IPS-15b (cell line): ENCODE measurements at regions not wholly inside any gene's neighbourhood (a gene's known extent, or its start where the extent isn't known, plus 50 kb on each side); places are given as distances from the start of the nearest gene placed in this dataset.

Experiments
- H3K27me3 ChIP-seq: one replicate; pipeline ENCODE4 v1.6.1; 2013; ENCODE audit warnings: low read length; ENCODE audit not compliant: control insufficient read depth, insufficient read depth
- H3K36me3 ChIP-seq: one replicate; pipeline ENCODE4 v1.6.1; 2013; ENCODE audit warnings: low read length; ENCODE audit not compliant: control insufficient read depth, insufficient read depth
- H3K4me1 ChIP-seq: one replicate; pipeline ENCODE4 v1.6.1; 2013; ENCODE audit warnings: mild to moderate bottlenecking, low read length; ENCODE audit not compliant: control insufficient read depth, insufficient read depth
- H3K4me3 ChIP-seq: one replicate; pipeline ENCODE4 v1.5.1; 2013; ENCODE audit warnings: low read depth, low read length
- H3K9ac ChIP-seq: one replicate; pipeline ENCODE4 v1.6.1; 2013; ENCODE audit warnings: low read depth, mild to moderate bottlenecking, low read length
- H3K9me3 ChIP-seq: one replicate; pipeline ENCODE4 v1.6.1; 2013; ENCODE audit warnings: mild to moderate bottlenecking, low read length; ENCODE audit not compliant: control insufficient read depth, insufficient read depth

GRCh38 chr1:56400526-56400925 is 178.8 kb downstream of the PLPP3 start:
- Histone ChIP-seq H3K4me1 (no peaks in the 10 kb centered on the region), H3K36me3 (no peaks in the 10 kb centered on the region), H3K9ac (no peak overlapping the region), H3K9me3 (no peaks in the 10 kb centered on the region), H3K27me3 (no peaks in the 10 kb centered on the region), H3K4me3 (no peak overlapping the region)

- no peak overlapping the region for H3K4me3 ChIP-seq
- H3K9me3 ChIP-seq, result no peaks in the 10 kb centered on the region
- H3K9ac ChIP-seq, result no peak overlapping the region
- no peaks in the 10 kb centered on the region for H3K36me3 ChIP-seq
- H3K4me1 ChIP-seq, result no peaks in the 10 kb centered on the region
- no peaks in the 10 kb centered on the region for H3K27me3 ChIP-seq
These were observed 179.6 kb downstream of the PLPP3 start for GRCh38 chr1:56399795-56400194.

GRCh38 chr1:56399326-56399725 is 180.0 kb downstream of the PLPP3 start:
- Histone ChIP-seq H3K9me3 (no peaks in the 10 kb centered on the region), H3K4me1 (no peaks in the 10 kb centered on the region), H3K27me3 (no peaks in the 10 kb centered on the region), H3K9ac (no peak overlapping the region), H3K4me3 (no peak overlapping the region), H3K36me3 (no peaks in the 10 kb centered on the region)

- Histone ChIP-seq H3K27me3 (no peaks in the 10 kb centered on the region), H3K4me3 (no peak overlapping the region), H3K36me3 (no peaks in the 10 kb centered on the region), H3K4me1 (no peaks in the 10 kb centered on the region), H3K9ac (no peak overlapping the region), H3K9me3 (no peaks in the 10 kb centered on the region)
These were observed 181.5 kb downstream of the PLPP3 start for GRCh38 chr1:56397811-56398231.

GRCh38 chr1:56397409-56397808 is 182.0 kb downstream of the PLPP3 start:
- Histone ChIP-seq H3K9me3 (no peaks in the 10 kb centered on the region), H3K9ac (no peak overlapping the region), H3K36me3 (no peaks in the 10 kb centered on the region), H3K4me1 (no peaks in the 10 kb centered on the region), H3K4me3 (no peak overlapping the region), H3K27me3 (no peaks in the 10 kb centered on the region)

GRCh38 chr1:56396581-56396980 is 182.8 kb downstream of the PLPP3 start:
- Histone ChIP-seq H3K27me3 (no peaks in the 10 kb centered on the region), H3K4me1 (no peaks in the 10 kb centered on the region), H3K4me3 (no peak overlapping the region), H3K9ac (no peak overlapping the region), H3K9me3 (no peaks in the 10 kb centered on the region), H3K36me3 (no peaks in the 10 kb centered on the region)

- Histone ChIP-seq H3K9me3 (no peaks in the 10 kb centered on the region), H3K36me3 (no peaks in the 10 kb centered on the region), H3K9ac (no peak overlapping the region), H3K27me3 (no peaks in the 10 kb centered on the region), H3K4me1 (no peaks in the 10 kb centered on the region), H3K4me3 (no peak overlapping the region)
These were observed 183.6 kb downstream of the PLPP3 start for GRCh38 chr1:56395776-56396175.

- Histone ChIP-seq H3K4me3 (no peak overlapping the region), H3K27me3 (no peaks in the 10 kb centered on the region), H3K9ac (no peak overlapping the region), H3K4me1 (no peaks in the 10 kb centered on the region), H3K9me3 (no peaks in the 10 kb centered on the region), H3K36me3 (no peaks in the 10 kb centered on the region)
These were observed 185.1 kb downstream of the PLPP3 start for GRCh38 chr1:56394298-56394697.

- no peaks in the 10 kb centered on the region for H3K4me1 ChIP-seq
- H3K9ac ChIP-seq, result no peak overlapping the region
- H3K4me3 ChIP-seq, result no peak overlapping the region
- H3K36me3 ChIP-seq, result no peaks in the 10 kb centered on the region
- H3K9me3 ChIP-seq, result no peaks in the 10 kb centered on the region
- no peaks in the 10 kb centered on the region for H3K27me3 ChIP-seq
These were observed 188.2 kb downstream of the PLPP3 start for GRCh38 chr1:56390934-56391731.

- no peaks in the 10 kb centered on the region for H3K4me1 ChIP-seq
- no peaks in the 10 kb centered on the region for H3K9me3 ChIP-seq
- no peaks in the 10 kb centered on the region for H3K36me3 ChIP-seq
- peak overlapping the region; percentile 4 for H3K9ac ChIP-seq
- H3K27me3 ChIP-seq, result no peaks in the 10 kb centered on the region
- H3K4me3 ChIP-seq, result peak overlapping the region; percentile 36
These were observed 189.0 kb downstream of the PLPP3 start for GRCh38 chr1:56390232-56390867.

GRCh38 chr1:56389813-56390212 is 189.6 kb downstream of the PLPP3 start:
- H3K4me1 ChIP-seq, result no peaks in the 10 kb centered on the region
- H3K9ac ChIP-seq, result no peak overlapping the region
- H3K36me3 ChIP-seq, result no peaks in the 10 kb centered on the region
- no peak overlapping the region for H3K4me3 ChIP-seq
- H3K27me3 ChIP-seq, result no peaks in the 10 kb centered on the region
- H3K9me3 ChIP-seq, result no peaks in the 10 kb centered on the region

- H3K4me1 ChIP-seq, result no peaks in the 10 kb centered on the region
- H3K9me3 ChIP-seq, result no peaks in the 10 kb centered on the region
- no peaks in the 10 kb centered on the region for H3K36me3 ChIP-seq
- no peak overlapping the region for H3K9ac ChIP-seq
- H3K4me3 ChIP-seq, result no peak overlapping the region
- no peaks in the 10 kb centered on the region for H3K27me3 ChIP-seq
These were observed 192.2 kb downstream of the PLPP3 start for GRCh38 chr1:56387071-56387740.
